ENCODE measurements at regions not wholly inside any gene's neighbourhood (a gene's known extent, or its start where the extent isn't known, plus 50 kb on each side); places are given as distances from the start of the nearest gene placed in this dataset.

DNA sequence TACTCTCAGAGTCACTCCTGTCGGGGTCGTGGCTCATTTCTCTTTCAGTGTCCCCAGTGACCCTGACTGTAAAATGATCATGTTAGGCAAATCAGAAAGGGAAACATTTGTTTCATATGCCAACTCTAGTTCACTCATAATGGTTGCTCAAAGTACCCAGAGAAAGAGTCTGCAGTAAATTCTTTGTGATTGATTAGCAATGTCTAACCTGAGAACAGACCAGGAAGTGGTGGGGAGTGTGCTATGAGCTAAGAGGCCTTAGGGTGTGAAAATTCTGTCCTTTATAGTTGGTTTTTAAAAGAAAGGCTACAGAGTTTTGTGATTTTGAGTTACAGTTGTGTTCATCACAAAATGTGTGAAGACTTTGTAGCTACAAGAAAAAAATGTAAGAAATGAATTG, 108.9 kb downstream of the EDEM1 start:
- Histone ChIP-seq H3K4me1 (ENCODE audit: insufficient read depth, low read length) (no peaks in the 10 kb centered on the region), H3K9me3 (ENCODE audit: control insufficient read depth, insufficient read depth, low read length) (no peaks in the 10 kb centered on the region), H3K36me3 (ENCODE audit: insufficient read depth, low read length) (no peaks in the 10 kb centered on the region), H3K9ac (ENCODE audit: low read depth, low read length) (no peak overlapping the region)

DNA sequence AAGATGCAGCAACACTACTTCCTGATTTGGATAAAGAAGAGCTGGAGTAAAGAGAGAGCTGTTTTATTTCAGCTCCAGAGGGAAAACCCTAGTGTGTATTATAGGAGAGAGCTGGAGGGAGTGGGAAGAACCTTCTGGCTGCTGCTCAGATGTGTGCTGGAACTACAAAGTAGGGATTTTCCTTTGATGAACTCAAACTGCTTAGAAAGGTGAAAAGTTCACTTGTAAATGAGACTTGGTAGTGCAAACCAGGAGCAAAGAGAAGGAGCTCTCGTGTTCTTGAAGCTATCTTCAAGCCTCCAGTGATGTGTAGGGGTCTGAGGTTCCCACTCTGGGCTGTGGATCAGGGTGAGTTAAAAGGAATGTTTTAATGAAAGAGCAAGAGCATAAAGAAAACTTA, 110.4 kb downstream of the EDEM1 start:
- no peak overlapping the region for H3K9ac ChIP-seq (ENCODE audit: low read depth, low read length)

DNA sequence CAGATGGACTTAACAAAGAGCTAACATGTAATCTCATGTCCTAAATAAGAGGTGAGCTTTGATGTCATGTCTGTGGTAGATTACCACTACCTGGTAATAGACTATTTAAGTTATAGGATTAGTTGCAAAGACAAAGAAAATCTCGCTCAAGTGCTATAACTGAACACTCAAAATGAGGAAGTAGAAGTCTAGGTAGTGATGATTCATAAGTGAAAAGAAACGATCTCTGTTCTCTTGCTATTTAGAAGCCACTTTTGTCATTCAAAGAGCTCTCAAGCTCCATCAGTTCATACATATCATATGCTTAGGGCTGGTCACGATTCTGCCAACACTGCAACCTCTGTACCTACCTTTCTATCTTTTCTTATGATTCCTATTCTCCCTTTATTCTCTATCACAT, 110.9 kb downstream of the EDEM1 start:
- H3K4me1 ChIP-seq (ENCODE audit: insufficient read depth, low read length): no peaks in the 10 kb centered on the region
- H3K9me3 ChIP-seq (ENCODE audit: control insufficient read depth, insufficient read depth, low read length): no peaks in the 10 kb centered on the region
- no peak overlapping the region for H3K9ac ChIP-seq (ENCODE audit: low read depth, low read length)
- no peaks in the 10 kb centered on the region for H3K36me3 ChIP-seq (ENCODE audit: insufficient read depth, low read length)

More for the DNA sequence above, 110.4 kb downstream of the EDEM1 start:
- Histone ChIP-seq H3K4me1 (ENCODE audit: insufficient read depth, low read length) (no peaks in the 10 kb centered on the region), H3K9me3 (ENCODE audit: control insufficient read depth, insufficient read depth, low read length) (no peaks in the 10 kb centered on the region), H3K36me3 (ENCODE audit: insufficient read depth, low read length) (no peaks in the 10 kb centered on the region)

DNA sequence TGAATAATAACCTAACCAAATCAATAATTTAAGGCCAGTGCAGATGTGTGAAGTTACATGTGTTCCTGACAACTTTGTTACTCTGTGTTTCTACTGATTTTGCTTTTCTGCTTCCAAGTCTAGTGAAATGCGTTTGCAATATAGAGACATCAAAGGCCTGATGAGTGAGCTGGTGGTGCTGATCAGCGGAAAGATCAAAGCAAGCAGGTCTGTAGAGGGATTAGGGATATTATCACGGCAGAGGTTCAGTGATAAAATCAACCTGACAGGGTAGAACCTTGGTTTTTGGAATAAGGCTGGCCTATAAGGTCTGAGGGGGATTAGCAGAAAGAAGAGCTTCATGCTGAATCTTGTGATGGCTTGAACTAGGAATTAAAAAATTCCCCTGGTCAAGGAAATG, 111.7 kb downstream of the EDEM1 start:
- H3K9ac ChIP-seq (ENCODE audit: low read depth, low read length): no peak overlapping the region

DNA sequence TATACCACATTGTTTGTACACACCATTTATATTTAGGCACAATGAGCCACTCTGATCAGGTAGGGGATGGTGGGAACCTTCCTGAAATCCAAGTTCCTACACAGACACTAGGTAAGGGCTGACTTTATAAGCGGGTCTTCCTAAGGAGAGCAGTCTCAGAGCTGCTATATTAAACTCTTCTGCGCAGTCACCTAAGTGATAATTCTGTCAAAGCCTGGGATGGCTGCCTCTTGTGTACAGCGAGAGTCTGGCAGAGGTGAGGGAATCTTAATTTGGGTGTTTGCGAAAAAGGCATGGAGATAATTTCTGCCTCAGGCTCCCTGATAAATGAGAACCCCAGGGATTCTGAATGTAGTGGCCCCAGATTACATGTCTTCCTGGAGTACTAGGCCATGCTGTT, 113.1 kb downstream of the EDEM1 start:
- Histone ChIP-seq H3K9me3 (ENCODE audit: control insufficient read depth, insufficient read depth, low read length) (no peaks in the 10 kb centered on the region), H3K9ac (ENCODE audit: low read depth, low read length) (no peak overlapping the region), H3K4me1 (ENCODE audit: insufficient read depth, low read length) (no peaks in the 10 kb centered on the region), H3K36me3 (ENCODE audit: insufficient read depth, low read length) (no peaks in the 10 kb centered on the region)

More for the DNA sequence above, 111.7 kb downstream of the EDEM1 start:
- Histone ChIP-seq H3K9me3 (ENCODE audit: control insufficient read depth, insufficient read depth, low read length) (no peaks in the 10 kb centered on the region), H3K36me3 (ENCODE audit: insufficient read depth, low read length) (no peaks in the 10 kb centered on the region), H3K4me1 (ENCODE audit: insufficient read depth, low read length) (no peaks in the 10 kb centered on the region)

DNA sequence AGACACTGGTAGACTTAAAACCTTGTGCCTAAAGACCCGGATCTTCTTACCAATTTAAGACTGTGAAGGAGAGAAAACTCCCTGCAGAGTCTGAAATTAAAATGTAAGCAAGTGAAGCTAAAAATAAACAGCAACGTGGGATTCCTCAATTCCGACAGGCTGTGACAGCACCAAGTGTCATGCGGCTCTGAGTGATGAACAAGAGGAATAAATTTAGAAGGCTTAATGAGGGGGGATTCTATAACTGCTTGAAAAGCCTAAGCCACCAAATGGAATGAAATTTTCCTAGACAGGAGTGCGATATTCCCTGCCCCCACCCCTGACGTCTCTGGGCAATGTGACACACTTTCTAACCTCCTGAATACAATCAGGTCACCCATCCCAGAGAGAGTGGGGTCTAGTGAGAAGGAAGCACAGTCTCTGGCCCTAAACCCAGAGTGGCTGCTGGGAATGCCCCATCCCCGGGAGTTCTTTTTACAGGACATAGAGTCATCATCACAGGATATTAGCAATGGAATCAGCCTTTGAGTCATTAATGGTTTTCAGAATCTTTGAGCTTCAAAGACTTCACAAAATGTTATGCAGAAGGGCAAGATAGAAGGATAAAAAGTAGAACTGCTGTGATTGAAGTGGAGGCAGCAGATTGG, 114.3 kb downstream of the EDEM1 start:
- Histone ChIP-seq H3K9me3 (ENCODE audit: control insufficient read depth, insufficient read depth, low read length) (no peaks in the 10 kb centered on the region), H3K36me3 (ENCODE audit: insufficient read depth, low read length) (no peaks in the 10 kb centered on the region), H3K4me1 (ENCODE audit: insufficient read depth, low read length) (no peaks in the 10 kb centered on the region), H3K9ac (ENCODE audit: low read depth, low read length) (no peak overlapping the region)

DNA sequence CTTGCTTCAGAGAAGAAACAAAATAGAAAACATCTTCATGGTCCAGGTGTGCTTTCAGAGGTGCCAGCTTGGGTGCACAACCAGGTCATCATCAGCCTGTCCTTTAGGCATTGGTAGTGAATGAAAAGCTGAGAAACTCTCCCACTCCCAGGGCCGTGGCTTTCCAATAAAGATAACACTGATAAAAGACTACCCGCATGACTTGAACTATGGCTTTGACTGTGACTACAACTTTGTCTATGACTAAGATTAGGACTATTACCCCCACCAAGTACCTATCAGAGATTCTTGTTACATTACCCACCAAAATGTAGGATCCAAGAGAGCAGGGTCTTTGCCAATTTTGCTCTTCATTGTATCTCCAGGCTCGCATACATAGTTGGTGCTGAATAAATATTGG, 115.2 kb downstream of the EDEM1 start:
- H3K9ac ChIP-seq (ENCODE audit: low read depth, low read length): no peak overlapping the region
- H3K4me1 ChIP-seq (ENCODE audit: insufficient read depth, low read length): no peaks in the 10 kb centered on the region
- H3K9me3 ChIP-seq (ENCODE audit: control insufficient read depth, insufficient read depth, low read length): no peaks in the 10 kb centered on the region
- no peaks in the 10 kb centered on the region for H3K36me3 ChIP-seq (ENCODE audit: insufficient read depth, low read length)

DNA sequence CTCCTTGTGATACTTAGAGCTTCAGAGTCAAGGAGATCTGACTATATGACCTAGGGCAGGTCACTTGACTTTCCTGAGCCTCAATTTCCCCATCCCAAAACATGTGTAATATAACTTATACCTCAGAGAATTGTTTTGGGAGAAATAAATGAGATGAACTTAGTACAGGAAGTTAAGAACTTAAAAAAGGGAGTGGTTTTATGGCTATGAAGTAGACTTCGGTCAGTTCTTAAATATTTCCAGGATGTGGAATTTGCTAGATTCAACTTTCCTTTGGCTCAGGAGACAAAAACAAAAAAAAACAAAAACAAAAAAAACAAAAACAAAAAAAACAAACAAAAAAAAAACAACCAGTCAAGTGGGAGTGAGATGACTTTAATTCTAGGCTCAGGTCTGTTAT, 116.7 kb downstream of the EDEM1 start:
- Histone ChIP-seq H3K36me3 (ENCODE audit: insufficient read depth, low read length) (no peaks in the 10 kb centered on the region), H3K9ac (ENCODE audit: low read depth, low read length) (no peak overlapping the region), H3K4me1 (ENCODE audit: insufficient read depth, low read length) (no peaks in the 10 kb centered on the region), H3K9me3 (ENCODE audit: control insufficient read depth, insufficient read depth, low read length) (no peaks in the 10 kb centered on the region)

DNA sequence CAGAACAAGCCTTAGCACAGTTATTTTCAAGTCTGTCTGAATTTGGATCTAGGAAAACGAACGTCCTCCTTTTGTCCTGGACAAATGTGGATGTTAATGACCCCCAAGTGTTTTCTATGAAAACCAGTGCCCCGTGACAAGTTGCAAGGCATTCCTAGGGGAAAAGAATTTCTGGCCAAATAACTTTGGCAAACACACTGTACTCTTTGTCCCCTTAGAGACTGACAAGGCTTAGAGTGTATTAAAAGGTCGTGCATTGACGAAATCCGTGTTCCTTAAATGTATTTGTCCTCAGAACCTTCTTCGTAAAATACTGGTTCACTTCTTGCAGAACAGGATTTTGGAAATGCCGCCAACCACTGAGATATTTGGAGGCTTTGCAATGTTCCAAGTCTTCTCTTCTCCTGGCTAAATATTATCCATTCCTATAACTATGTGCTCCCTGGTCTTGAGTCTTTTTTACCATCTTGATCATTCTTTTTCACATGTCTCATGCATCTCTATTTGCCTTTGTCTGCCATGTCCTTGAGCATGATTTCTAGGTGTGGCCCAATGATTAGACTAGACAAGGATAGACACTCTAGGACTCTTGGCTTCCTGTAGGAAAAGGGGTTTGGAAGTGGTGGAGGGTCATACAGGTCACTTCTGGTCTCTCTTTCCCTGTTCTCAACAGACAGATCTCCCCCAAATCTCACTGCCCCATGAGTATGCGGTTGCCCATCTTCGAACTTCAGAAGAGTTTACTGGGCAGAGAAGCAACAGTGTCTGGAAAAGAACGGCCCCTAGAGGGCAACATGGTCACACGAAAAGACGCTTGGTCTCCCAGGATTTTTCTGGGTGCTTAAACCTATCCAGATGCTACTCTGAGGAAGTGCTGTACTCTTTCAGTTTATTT, 117.5 kb downstream of the EDEM1 start:
- no peaks in the 10 kb centered on the region for H3K4me1 ChIP-seq (ENCODE audit: insufficient read depth, low read length)
- no peak overlapping the region for H3K9ac ChIP-seq (ENCODE audit: low read depth, low read length)
- no peaks in the 10 kb centered on the region for H3K36me3 ChIP-seq (ENCODE audit: insufficient read depth, low read length)
- no peaks in the 10 kb centered on the region for H3K9me3 ChIP-seq (ENCODE audit: control insufficient read depth, insufficient read depth, low read length)

DNA sequence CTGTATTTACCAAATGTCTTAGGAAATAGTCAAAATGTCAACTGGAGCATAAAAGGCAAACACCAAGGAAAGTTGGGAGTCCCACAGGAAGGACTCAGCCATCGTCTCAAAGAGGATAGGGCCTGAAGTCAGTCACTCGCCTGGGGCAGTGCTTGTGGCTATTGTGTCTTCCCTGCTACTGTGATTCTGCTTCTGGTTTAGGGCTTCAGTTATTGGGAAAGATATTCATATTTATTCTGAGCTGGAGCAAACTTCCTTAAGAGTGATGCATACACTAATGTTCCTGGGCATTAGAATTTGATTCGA, 118.1 kb downstream of the EDEM1 start:
- no peak overlapping the region for H3K9ac ChIP-seq (ENCODE audit: low read depth, low read length)

DNA sequence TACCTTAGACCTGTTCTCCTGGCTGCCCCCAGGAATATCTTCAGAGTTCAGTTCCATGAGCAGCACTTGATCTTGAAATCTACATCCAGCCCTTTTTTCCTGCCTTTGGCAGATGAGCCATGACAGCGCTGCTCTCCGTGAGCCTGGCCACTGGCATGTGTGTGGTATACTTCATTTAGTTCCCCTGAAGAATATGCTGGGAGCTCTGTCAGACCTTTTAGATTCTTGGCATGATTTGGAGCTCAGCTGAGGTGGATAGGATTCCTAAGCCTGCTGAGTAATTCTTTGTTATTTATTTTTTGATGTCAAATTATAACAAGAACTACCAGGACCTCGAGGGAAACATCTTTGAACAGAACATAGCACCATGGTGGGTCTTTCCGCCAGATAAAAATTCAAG, 121.7 kb downstream of the EDEM1 start:
- Histone ChIP-seq H3K9ac (ENCODE audit: low read depth, low read length) (no peak overlapping the region), H3K9me3 (ENCODE audit: control insufficient read depth, insufficient read depth, low read length) (no peaks in the 10 kb centered on the region), H3K36me3 (ENCODE audit: insufficient read depth, low read length) (no peaks in the 10 kb centered on the region), H3K4me1 (ENCODE audit: insufficient read depth, low read length) (no peaks in the 10 kb centered on the region)

More for the DNA sequence above, 118.1 kb downstream of the EDEM1 start:
- H3K4me1 ChIP-seq (ENCODE audit: insufficient read depth, low read length): no peaks in the 10 kb centered on the region
- no peaks in the 10 kb centered on the region for H3K9me3 ChIP-seq (ENCODE audit: control insufficient read depth, insufficient read depth, low read length)
- no peaks in the 10 kb centered on the region for H3K36me3 ChIP-seq (ENCODE audit: insufficient read depth, low read length)

DNA sequence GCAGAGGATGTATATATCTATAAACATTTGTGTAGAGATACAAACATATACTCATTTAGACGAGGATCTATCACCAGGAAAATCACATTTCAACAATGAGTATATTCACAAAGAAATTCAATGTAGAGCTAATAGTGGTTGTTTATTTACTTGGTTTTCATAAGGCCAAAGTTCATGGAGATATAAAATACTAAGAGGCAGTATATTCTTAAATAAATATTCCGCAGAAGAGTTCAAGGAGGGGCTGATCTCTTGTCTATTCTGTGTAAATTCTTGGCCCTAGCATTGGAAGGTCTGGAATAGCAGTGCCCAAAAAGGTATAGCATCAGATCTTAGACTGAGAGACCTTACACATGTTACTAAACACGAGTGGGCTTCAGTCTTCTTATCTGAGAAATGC, 122.1 kb downstream of the EDEM1 start:
- no peaks in the 10 kb centered on the region for H3K4me1 ChIP-seq (ENCODE audit: insufficient read depth, low read length)
- H3K9me3 ChIP-seq (ENCODE audit: control insufficient read depth, insufficient read depth, low read length): no peaks in the 10 kb centered on the region
- no peaks in the 10 kb centered on the region for H3K36me3 ChIP-seq (ENCODE audit: insufficient read depth, low read length)
- no peak overlapping the region for H3K9ac ChIP-seq (ENCODE audit: low read depth, low read length)

DNA sequence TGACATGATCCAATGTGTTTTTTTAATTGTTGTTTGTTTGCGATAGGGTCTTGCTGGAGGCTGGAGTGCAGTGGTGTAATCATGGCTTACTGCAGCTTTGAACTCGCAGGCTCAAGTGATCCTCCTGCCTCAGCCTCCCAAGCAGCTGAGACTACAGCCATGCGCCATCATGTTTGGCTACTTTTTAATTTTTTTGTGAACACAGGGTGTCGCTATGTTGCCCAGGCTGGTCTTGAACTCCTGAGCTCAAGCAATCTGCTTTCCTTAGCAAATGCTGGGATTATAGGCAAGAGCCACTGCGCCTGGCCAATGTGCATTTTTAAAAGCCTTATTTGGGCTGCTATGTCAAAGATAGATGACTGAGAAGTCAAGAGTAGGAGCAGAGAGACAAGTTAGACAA, 123.0 kb downstream of the EDEM1 start:
- no peaks in the 10 kb centered on the region for H3K36me3 ChIP-seq (ENCODE audit: insufficient read depth, low read length)
- H3K9me3 ChIP-seq (ENCODE audit: control insufficient read depth, insufficient read depth, low read length): no peaks in the 10 kb centered on the region

DNA sequence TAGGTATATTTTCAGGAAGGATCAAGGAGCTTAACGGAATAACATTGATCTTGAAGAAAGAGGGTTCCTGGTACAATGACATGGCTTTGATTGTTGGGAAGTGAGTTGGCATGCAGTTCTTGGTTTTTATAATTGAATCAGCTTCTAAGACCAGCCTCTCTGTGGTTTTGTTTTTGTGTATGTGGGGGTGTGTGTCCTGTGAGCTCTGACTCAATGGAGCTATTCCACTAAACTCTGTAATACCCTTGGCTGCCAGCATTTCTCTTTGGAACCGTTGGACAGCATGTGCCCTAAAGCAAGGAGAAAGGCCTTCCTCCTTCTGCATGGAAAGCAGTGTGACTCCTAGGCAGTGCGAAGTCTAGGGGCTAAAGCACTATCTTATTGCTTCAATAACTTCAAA, 124.8 kb downstream of the EDEM1 start:
- Histone ChIP-seq H3K36me3 (ENCODE audit: insufficient read depth, low read length) (no peaks in the 10 kb centered on the region), H3K9ac (ENCODE audit: low read depth, low read length) (no peak overlapping the region), H3K9me3 (ENCODE audit: control insufficient read depth, insufficient read depth, low read length) (no peaks in the 10 kb centered on the region), H3K4me1 (ENCODE audit: insufficient read depth, low read length) (no peaks in the 10 kb centered on the region)

More for the DNA sequence above, 123.0 kb downstream of the EDEM1 start:
- H3K9ac ChIP-seq (ENCODE audit: low read depth, low read length): no peak overlapping the region
- no peaks in the 10 kb centered on the region for H3K4me1 ChIP-seq (ENCODE audit: insufficient read depth, low read length)

DNA sequence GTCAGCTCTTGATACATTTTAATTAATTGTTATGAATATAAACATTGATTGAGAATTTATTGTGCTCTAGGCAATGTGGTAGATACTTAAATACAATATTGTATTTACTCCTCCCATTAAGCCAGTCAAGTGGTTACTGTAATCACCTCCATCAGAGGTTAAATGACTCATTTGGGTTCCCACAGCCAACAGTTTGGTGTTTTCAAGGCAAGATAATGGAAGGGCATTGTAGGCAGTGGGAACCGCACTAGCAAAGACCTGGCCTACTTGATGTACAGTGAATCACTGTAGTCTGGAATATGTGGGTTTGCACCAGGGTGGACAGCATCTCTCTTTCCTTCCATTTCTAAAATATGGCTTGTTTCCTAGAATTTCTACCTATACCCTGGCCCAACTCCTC, 127.4 kb downstream of the EDEM1 start:
- Histone ChIP-seq H3K9ac (ENCODE audit: low read depth, low read length) (no peak overlapping the region), H3K4me1 (ENCODE audit: insufficient read depth, low read length) (no peaks in the 10 kb centered on the region), H3K9me3 (ENCODE audit: control insufficient read depth, insufficient read depth, low read length) (no peaks in the 10 kb centered on the region)

More for the DNA sequence above, 127.4 kb downstream of the EDEM1 start:
- no peaks in the 10 kb centered on the region for H3K36me3 ChIP-seq (ENCODE audit: insufficient read depth, low read length)
